ENCODE measurements at regions not wholly inside any gene's neighbourhood (a gene's known extent, or its start where the extent isn't known, plus 50 kb on each side); places are given as distances from the start of the nearest gene placed in this dataset.

GRCh38 chr2:104546537-104546936 is 307.4 kb upstream of the POU3F3 start:
- H3K27ac ChIP-seq (ENCODE audit: low read length), result no peak overlapping the region
- H3K27me3 ChIP-seq (ENCODE audit: insufficient read depth, low read depth, low read length), result no peaks in the 10 kb centered on the region
- no peaks in the 10 kb centered on the region for H4K20me1 ChIP-seq (ENCODE audit: insufficient read depth)
- no peaks in the 10 kb centered on the region for H3K9me2 ChIP-seq (ENCODE audit: insufficient read depth, low read length)
- H3K36me3 ChIP-seq (ENCODE audit: insufficient read depth, low read length), result no peaks in the 10 kb centered on the region
- no peaks in the 10 kb centered on the region for H3F3A ChIP-seq (ENCODE audit: insufficient read depth, low read length, poor library complexity, severe bottlenecking)
- no peak overlapping the region for H3K4me2 ChIP-seq (ENCODE audit: low read length)
- H3K9me3 ChIP-seq (ENCODE audit: low read length), result no peaks in the 10 kb centered on the region
- TF ChIP-seq TAF1 (IDR thresholded peaks at IDR 0.05; ENCODE audit: low read depth) (no peak), EP300 (conservative IDR thresholded peaks at IDR 0.05; ENCODE audit: poor library complexity, severe bottlenecking) (no peak), MXI1 (conservative IDR thresholded peaks at IDR 0.05; ENCODE audit: poor library complexity, severe bottlenecking) (no peak)
- no peaks in the 10 kb centered on the region for H3K79me2 ChIP-seq (replicated peaks; ENCODE audit: insufficient read depth, low read length)
- H3K9ac ChIP-seq (ENCODE audit: low read length), result no peak overlapping the region
- H2AFZ ChIP-seq (ENCODE audit: low read depth, low read length), result no peak overlapping the region
- H3K4me3 ChIP-seq (ENCODE audit: low read length), result no peak overlapping the region

DNA sequence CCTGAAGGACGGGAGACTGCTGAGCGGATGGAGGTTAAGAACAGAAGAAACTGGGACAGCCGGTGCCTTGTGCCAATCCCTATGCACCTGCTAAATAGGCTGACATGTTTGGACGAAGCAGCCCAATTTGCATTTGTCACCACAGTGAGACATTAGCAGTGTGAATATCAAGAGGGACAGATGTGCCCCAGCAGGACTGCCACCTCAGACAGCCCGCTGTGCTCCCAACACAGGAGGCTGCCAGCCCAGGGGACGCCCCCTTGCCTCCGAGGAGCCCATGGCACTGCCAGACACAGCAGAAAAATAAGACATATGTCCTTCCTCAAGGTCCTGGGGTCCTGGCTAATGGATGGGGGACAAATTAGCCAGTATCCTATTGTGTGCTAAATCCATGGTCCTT is 306.7 kb upstream of the POU3F3 start:
- H3K4me2 ChIP-seq (ENCODE audit: low read length), result no peak overlapping the region
- H3K4me3 ChIP-seq (ENCODE audit: low read length), result no peak overlapping the region
- no peaks in the 10 kb centered on the region for H3K79me2 ChIP-seq (replicated peaks; ENCODE audit: insufficient read depth, low read length)
- no peak overlapping the region for H3K27ac ChIP-seq (ENCODE audit: low read length)
- no peaks in the 10 kb centered on the region for H3K9me2 ChIP-seq (ENCODE audit: insufficient read depth, low read length)
- H3F3A ChIP-seq (ENCODE audit: insufficient read depth, low read length, poor library complexity, severe bottlenecking), result no peaks in the 10 kb centered on the region
- H3K27me3 ChIP-seq (ENCODE audit: insufficient read depth, low read depth, low read length), result no peaks in the 10 kb centered on the region
- TF ChIP-seq TAF1 (IDR thresholded peaks at IDR 0.05; ENCODE audit: low read depth), result no peak
- no peak for TF ChIP-seq MXI1 (conservative IDR thresholded peaks at IDR 0.05; ENCODE audit: poor library complexity, severe bottlenecking)
- TF ChIP-seq POLR2AphosphoS5 (IDR thresholded peaks at IDR 0.05), result no peak
- TF ChIP-seq EZH2 (IDR thresholded peaks at IDR 0.05; ENCODE audit: borderline replicate concordance, insufficient read depth, low read length, poor library complexity, severe bottlenecking), result no peak
- TF ChIP-seq RAD21 (conservative IDR thresholded peaks at IDR 0.05), result no peak
- no peak for TF ChIP-seq REST (IDR thresholded peaks at IDR 0.05; ENCODE audit: borderline replicate concordance)
- TF ChIP-seq EP300 (conservative IDR thresholded peaks at IDR 0.05; ENCODE audit: poor library complexity, severe bottlenecking), result no peak
- no peak for TF ChIP-seq SMC3 (conservative IDR thresholded peaks at IDR 0.05; ENCODE audit: poor library complexity)
- TF ChIP-seq CTCF (IDR thresholded peaks at IDR 0.05; ENCODE audit: poor library complexity, severe bottlenecking), result no peak
- H3K9ac ChIP-seq (ENCODE audit: low read length), result no peak overlapping the region
- no peak overlapping the region for H2AFZ ChIP-seq (ENCODE audit: low read depth, low read length)
- no peaks in the 10 kb centered on the region for H3K9me3 ChIP-seq (ENCODE audit: low read length)
- H3K36me3 ChIP-seq (ENCODE audit: insufficient read depth, low read length), result no peaks in the 10 kb centered on the region
- H4K20me1 ChIP-seq (ENCODE audit: insufficient read depth), result no peaks in the 10 kb centered on the region

DNA sequence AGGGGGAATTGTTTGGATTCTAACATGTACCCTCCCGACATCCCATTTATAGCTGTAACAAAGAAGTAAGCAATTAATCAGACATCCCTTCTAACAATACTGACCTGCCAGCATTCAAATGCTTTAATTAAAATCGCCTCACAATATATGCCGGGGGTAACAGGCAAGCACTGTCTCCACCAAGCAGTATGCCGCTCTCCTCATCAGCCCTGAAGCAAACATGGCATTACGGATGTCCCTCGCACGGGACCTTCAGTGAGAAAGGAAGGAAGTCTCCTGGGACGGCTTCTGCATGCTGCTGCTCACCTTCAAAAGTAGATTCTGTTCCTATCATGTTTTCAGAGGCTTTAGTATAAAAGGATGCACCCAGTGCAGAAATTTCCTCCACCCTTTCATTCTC is 292.7 kb upstream of the POU3F3 start:
- no peaks in the 10 kb centered on the region for H4K20me1 ChIP-seq (ENCODE audit: insufficient read depth)
- TF ChIP-seq MXI1 (conservative IDR thresholded peaks at IDR 0.05; ENCODE audit: poor library complexity, severe bottlenecking), result no peak
- TF ChIP-seq SMC3 (conservative IDR thresholded peaks at IDR 0.05; ENCODE audit: poor library complexity), result no peak
- TF ChIP-seq TAF1 (IDR thresholded peaks at IDR 0.05; ENCODE audit: low read depth), result no peak
- TF ChIP-seq EP300 (conservative IDR thresholded peaks at IDR 0.05; ENCODE audit: poor library complexity, severe bottlenecking), result no peak
- no peak for TF ChIP-seq CTCF (IDR thresholded peaks at IDR 0.05; ENCODE audit: poor library complexity, severe bottlenecking)
- no peak for TF ChIP-seq REST (IDR thresholded peaks at IDR 0.05; ENCODE audit: borderline replicate concordance)
- no peak for TF ChIP-seq RAD21 (conservative IDR thresholded peaks at IDR 0.05)
- TF ChIP-seq POLR2AphosphoS5 (IDR thresholded peaks at IDR 0.05), result no peak
- no peak for TF ChIP-seq EZH2 (IDR thresholded peaks at IDR 0.05; ENCODE audit: borderline replicate concordance, insufficient read depth, low read length, poor library complexity, severe bottlenecking)
- no peaks in the 10 kb centered on the region for H3K79me2 ChIP-seq (replicated peaks; ENCODE audit: insufficient read depth, low read length)
- no peak overlapping the region for H3K4me3 ChIP-seq (ENCODE audit: low read length)
- no peak overlapping the region for H3K9ac ChIP-seq (ENCODE audit: low read length)
- H3K27ac ChIP-seq (ENCODE audit: low read length), result no peak overlapping the region
- no peaks in the 10 kb centered on the region for H3K9me2 ChIP-seq (ENCODE audit: insufficient read depth, low read length)
- no peaks in the 10 kb centered on the region for H3F3A ChIP-seq (ENCODE audit: insufficient read depth, low read length, poor library complexity, severe bottlenecking)
- H3K9me3 ChIP-seq (ENCODE audit: low read length), result no peaks in the 10 kb centered on the region
- H2AFZ ChIP-seq (ENCODE audit: low read depth, low read length), result no peak overlapping the region
- H3K4me2 ChIP-seq (ENCODE audit: low read length), result no peak overlapping the region
- H3K27me3 ChIP-seq (ENCODE audit: insufficient read depth, low read depth, low read length), result no peaks in the 10 kb centered on the region
- no peaks in the 10 kb centered on the region for H3K36me3 ChIP-seq (ENCODE audit: insufficient read depth, low read length)
